Hematopoietic multipotent progenitor cell treated with erythropoietin and hydrocortisone succinate and interleukin-3 and kit ligand, for 4 days (in vitro differentiated cells): ENCODE measurements at regions not wholly inside any gene's neighbourhood (a gene's known extent, or its start where the extent isn't known, plus 50 kb on each side); places are given as distances from the start of the nearest gene placed in this dataset.

Experiments used
- DNase-seq: peaks from one replicate; pipeline ENCODE4 v3.0.0-alpha.2; 2015

GRCh38 chr7:37796138-37796775, 52.1 kb upstream of the NME8 start:
- DNase-seq, result peak; percentile 18
